Pancreas (tissue), 10 donors: ENCODE measurements at regions not wholly inside any gene's neighbourhood (a gene's known extent, or its start where the extent isn't known, plus 50 kb on each side); places are given as distances from the start of the nearest gene placed in this dataset.

ENCODE experiments used
- ATAC-seq, 4 donors: fragments of 200-7000 bp; cut with Tn5 transposase; one replicate each; pipeline versions ENCODE4 v1.8.0 to v1.9.1; 2020; ENCODE audit warnings: mild to moderate bottlenecking in 4 of 4, moderate library complexity in 4 of 4
- DNase-seq, 6 donors: peaks; one replicate each; pipeline ENCODE4 v3.0.0-alpha.2; 2020
- FAIRE-seq: peaks from 2 replicates; lab custom pipeline; 2012; peaks lifted over from hg19 to GRCh38; lab: Jason Lieb, UNC
- H3K27ac ChIP-seq, 4 donors: fragments of 200-600 bp; sonication (generic); 1 replicate in 3 of 4; 2 replicates in 1 of 4; pipeline versions ENCODE4 v1.5.0 to v1.8.0; 2020
- H3K27me3 ChIP-seq, 4 donors: fragments of 200-600 bp; one replicate each; pipeline ENCODE4 v1.8.0; 2021
- H3K36me3 ChIP-seq, 3 donors: fragments of 200-600 bp; sonication (generic) in 1 of 3; one replicate each; pipeline versions ENCODE4 v1.5.0 to v1.8.0; 2020 to 2021
- H3K4me1 ChIP-seq, 3 donors: fragments of 200-600 bp; one replicate each; pipeline ENCODE4 v1.8.0; 2021
- H3K4me3 ChIP-seq, 4 donors: fragments of 200-600 bp; sonication (generic) in 2 of 4; one replicate each; pipeline versions ENCODE4 v1.5.0 to v1.8.0; 2020 to 2021
- H3K9me3 ChIP-seq, 4 donors: fragments of 200-600 bp; one replicate each; pipeline ENCODE4 v1.8.0; 2021
- WGBS, 2 donors: extraction: QIAGEN DNeasy Blood & Tissue Kit; methylation state at CpG; one replicate each; pipeline ENCODE4 v1.1.7; 2013; 5-methylcytosine and 5-hydroxymethylcytosine counted together
- intact Hi-C, 3 donors: fragments of 100-400 bp; cut with DNase I; formaldehyde crosslinking; loops; one replicate each; pipeline versions ENCODE4 v1.11.1 to v1.14.2; 2022
- TF ChIP-seq, protein P1 (sequence below), 4 donors: fragments of 200-600 bp; sonication (generic) in 3 of 4; IDR thresholded peaks; one replicate each; pipeline versions ENCODE4 v1.5.0 to v1.8.0; 2021; ENCODE audit warnings: antibody characterized with exemption in 4 of 4
- donor health status: healthy with polysubstance abuse.
- donor health status: DM: no; HTN: no; CAD: no; lungs with moderate emphysema.
- donor health status: DM: no; HTN: no; CAD: no.
- donor health status: control.
- donor health status: control.
- donor health status: Bipolar disorder and iron deficiency.
- donor health status: DM: yes; HTN: yes; CAD: no.
- donor health status: DM: no; HTN: no; CAD: no.
- donor health status: DM: no; HTN: no; CAD: no.
- donor health status: DM: yes; HTN: yes; CAD: no.

DNA sequence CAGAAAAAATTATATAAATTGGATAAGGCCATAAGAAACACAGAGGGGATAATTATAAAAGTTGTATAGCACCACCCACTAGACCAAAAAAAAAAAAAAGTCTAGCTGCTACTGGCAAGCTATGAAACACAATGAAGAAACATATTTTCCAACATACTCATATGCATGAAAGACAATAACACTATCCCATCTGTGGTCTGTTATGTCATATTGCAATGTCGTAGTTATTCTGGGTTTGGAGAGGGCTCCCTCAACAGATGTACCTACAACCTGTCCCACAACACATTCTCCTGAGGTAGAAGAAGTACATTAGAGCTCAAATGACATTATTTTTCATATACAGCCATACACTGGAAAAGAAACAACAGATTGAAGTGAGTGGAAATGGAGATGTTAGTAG, 517.6 kb upstream of the ADGRL4 start:
- ATAC-seq (no peak), DNase-seq (no peak), FAIRE-seq (no peak)
- TF ChIP-seq, protein P1, sequence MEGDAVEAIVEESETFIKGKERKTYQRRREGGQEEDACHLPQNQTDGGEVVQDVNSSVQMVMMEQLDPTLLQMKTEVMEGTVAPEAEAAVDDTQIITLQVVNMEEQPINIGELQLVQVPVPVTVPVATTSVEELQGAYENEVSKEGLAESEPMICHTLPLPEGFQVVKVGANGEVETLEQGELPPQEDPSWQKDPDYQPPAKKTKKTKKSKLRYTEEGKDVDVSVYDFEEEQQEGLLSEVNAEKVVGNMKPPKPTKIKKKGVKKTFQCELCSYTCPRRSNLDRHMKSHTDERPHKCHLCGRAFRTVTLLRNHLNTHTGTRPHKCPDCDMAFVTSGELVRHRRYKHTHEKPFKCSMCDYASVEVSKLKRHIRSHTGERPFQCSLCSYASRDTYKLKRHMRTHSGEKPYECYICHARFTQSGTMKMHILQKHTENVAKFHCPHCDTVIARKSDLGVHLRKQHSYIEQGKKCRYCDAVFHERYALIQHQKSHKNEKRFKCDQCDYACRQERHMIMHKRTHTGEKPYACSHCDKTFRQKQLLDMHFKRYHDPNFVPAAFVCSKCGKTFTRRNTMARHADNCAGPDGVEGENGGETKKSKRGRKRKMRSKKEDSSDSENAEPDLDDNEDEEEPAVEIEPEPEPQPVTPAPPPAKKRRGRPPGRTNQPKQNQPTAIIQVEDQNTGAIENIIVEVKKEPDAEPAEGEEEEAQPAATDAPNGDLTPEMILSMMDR (IDR thresholded peaks at IDR 0.05): no peak
- Histone ChIP-seq H3K4me3 (no peak overlapping the region), H3K4me1 (no peaks in the 10 kb centered on the region), H3K9me3 (no peaks in the 10 kb centered on the region), H3K27ac (no peak overlapping the region), H3K27me3 (no peaks in the 10 kb centered on the region), H3K36me3 (no peaks in the 10 kb centered on the region)
- WGBS, 2 donors: 52 to 74% methylated on average over 1 of the region's 1 CpG
- intact Hi-C loops: no loop called here

DNA sequence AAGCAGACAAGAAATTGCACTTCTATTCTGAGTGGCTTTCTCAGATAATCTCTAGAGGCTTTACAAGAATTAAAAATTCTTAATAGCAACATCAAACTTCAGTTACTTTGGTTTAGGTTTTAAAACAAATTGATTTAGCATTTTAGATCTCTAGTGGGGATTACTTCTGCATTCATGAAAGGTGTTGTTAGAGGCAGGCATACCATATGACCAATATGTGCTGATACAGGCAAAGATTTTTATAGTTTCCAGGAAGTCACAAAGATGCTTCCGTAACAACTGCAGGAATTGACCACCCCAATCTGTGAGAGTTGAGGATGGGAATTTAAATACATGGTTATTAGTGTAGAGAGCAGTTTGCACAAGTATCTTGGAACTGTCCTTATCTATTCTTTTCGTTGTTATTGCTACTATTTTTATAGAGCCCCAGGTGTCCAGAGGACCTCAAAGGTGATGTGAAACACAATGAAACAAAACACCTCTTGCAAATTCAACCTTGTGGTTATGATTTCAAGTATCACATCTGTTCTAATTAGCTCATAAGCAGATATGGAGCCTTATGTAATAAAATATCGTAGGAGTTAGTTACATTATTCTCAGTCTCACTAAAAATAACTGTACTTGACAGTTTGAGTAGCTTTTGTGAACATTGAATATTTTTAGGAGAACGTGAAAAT, 512.7 kb upstream of the ADGRL4 start:
- intact Hi-C loops: no loop called here
- ATAC-seq: no peak
- Histone ChIP-seq H3K27me3 (no peaks in the 10 kb centered on the region), H3K36me3 (no peaks in the 10 kb centered on the region), H3K4me1 (no peaks in the 10 kb centered on the region), H3K27ac (no peak overlapping the region), H3K4me3 (no peak overlapping the region), H3K9me3 (no peaks in the 10 kb centered on the region)
- TF ChIP-seq, protein P1 (IDR thresholded peaks at IDR 0.05): no peak
- no peak for FAIRE-seq
- 66 to 68% methylated on average over 4 of the region's 4 CpGs for WGBS, 2 donors
- no peak for DNase-seq

DNA sequence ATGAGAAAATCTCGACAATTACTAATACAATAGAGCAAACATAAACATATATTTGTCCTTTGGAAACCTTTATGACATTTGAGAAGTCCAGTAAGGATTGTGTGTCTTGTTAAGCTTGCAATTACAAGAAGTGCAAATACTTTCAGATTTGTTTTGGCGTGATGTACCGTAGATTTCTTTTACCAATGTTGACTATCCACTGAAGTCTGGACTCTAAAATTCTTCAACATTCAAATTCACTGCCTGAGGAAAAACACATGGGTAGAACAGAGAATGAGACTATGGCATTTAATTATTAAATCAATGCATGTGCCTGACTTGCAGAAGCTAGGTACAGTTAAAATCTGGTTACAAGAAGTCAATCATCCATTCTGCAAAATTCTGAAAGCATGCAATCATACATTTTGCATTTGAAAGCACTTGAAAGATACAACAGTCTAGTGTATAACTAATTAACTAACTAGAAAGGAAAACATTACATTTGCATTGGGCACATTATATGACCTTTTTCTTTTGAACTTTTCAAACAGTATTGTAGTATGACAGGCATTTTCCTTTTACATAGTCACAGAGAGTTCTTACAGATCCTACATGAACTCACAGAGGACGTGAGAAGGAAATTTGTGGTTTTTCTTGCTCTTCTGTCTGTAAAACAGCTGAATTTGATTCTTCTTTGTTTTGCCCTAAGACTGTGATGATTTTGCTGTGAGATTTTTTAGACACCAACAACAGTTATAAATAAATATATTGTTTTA, 511.1 kb upstream of the ADGRL4 start:
- DNase-seq (no peak), ATAC-seq (no peak), FAIRE-seq (no peak)
- TF ChIP-seq, protein P1 (IDR thresholded peaks at IDR 0.05): no peak
- Histone ChIP-seq H3K4me1 (no peaks in the 10 kb centered on the region), H3K27me3 (no peaks in the 10 kb centered on the region), H3K36me3 (no peaks in the 10 kb centered on the region), H3K9me3 (no peaks in the 10 kb centered on the region), H3K27ac (no peak overlapping the region), H3K4me3 (no peak overlapping the region)
- 36 to 48% methylated on average over 4 of the region's 4 CpGs for WGBS, 2 donors
- intact Hi-C loops: no loop called here

DNA sequence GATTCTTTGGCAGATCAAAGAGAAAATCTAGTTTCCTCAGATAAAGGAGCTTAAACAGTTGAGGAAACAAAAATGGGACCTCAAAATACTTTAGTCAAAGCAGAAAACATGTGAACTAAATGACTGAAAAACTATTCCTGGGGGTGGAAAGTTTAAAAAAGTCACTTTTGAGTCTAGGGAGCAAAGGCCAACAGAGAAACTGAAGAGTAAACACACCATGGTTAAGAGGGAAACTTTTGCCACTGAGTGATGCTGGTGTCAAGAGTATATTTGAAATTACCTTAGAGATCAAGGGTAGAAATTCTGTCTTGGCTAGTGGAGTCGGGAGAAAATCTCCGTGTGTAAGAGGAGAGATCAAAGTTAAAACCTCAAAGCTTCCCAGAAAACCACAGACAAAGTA, 501.2 kb upstream of the ADGRL4 start:
- H3K9me3 ChIP-seq: no peaks in the 10 kb centered on the region
- TF ChIP-seq, protein P1 (IDR thresholded peaks at IDR 0.05): no peak
- H3K27ac ChIP-seq: no peak overlapping the region
- H3K36me3 ChIP-seq: no peaks in the 10 kb centered on the region
- WGBS, 2 donors: 41 to 49% methylated on average over 2 of the region's 2 CpGs
- FAIRE-seq (no peak), DNase-seq (no peak), ATAC-seq (no peak)
- H3K4me3 ChIP-seq: no peak overlapping the region
- H3K27me3 ChIP-seq: no peaks in the 10 kb centered on the region
- H3K4me1 ChIP-seq: no peaks in the 10 kb centered on the region
- intact Hi-C loops: no loop called here

DNA sequence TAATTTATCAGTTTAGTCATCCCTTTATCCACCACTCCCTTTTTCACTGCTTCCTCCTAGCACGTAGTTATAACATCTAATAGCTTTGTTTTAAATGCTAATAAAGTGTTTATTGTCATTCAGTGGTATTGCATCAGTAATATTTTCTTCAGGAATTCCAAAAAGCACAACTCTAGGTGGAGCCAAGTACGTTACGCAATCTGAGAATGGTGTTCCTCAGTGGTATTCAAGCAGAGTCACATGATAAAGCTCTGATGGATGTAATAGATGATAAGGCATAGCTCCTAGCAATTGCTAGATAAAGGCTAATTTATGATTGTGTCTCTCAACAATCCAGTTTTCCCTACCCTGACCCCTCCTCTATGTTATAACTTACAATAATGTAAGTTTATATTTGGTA, 494.6 kb upstream of the ADGRL4 start:
- Histone ChIP-seq H3K27me3 (peaks cover 0 to 3% (median 0%) of the 10 kb centered on the region in 4 donors), H3K4me3 (no peak overlapping the region), H3K36me3 (no peaks in the 10 kb centered on the region), H3K9me3 (no peaks in the 10 kb centered on the region), H3K27ac (no peak overlapping the region), H3K4me1 (no peaks in the 10 kb centered on the region)
- intact Hi-C loops: no loop called here
- ATAC-seq: no peak
- WGBS, 2 donors: 83 to 86% methylated on average over 3 of the region's 3 CpGs
- FAIRE-seq: no peak
- TF ChIP-seq, protein P1 (IDR thresholded peaks at IDR 0.05): no peak
- DNase-seq: no peak
